Spinal cord (tissue), 9 donors: ENCODE measurements at regions not wholly inside any gene's neighbourhood (a gene's known extent, or its start where the extent isn't known, plus 50 kb on each side); places are given as distances from the start of the nearest gene placed in this dataset.

Experiments
- DNase-seq, 6 donors: peaks; one replicate each; pipeline versions ENCODE4 v3.0.0 to v3.0.0-alpha.2; 2013 to 2015; ENCODE audit warnings: low spot score in 6 of 6, low read depth in 4 of 6
- H3K27ac ChIP-seq: one replicate; pipeline ENCODE4 v1.5.1; 2013; ENCODE audit warnings: low read depth, low read length, control low read depth
- H3K27me3 ChIP-seq: one replicate; pipeline ENCODE4 v1.6.1; 2013; ENCODE audit warnings: low read length; ENCODE audit not compliant: control insufficient read depth, insufficient read depth
- H3K36me3 ChIP-seq: one replicate; pipeline ENCODE4 v1.6.1; 2013; ENCODE audit warnings: low read length; ENCODE audit not compliant: control insufficient read depth, insufficient read depth
- H3K4me1 ChIP-seq: one replicate; pipeline ENCODE4 v1.6.1; 2013; ENCODE audit warnings: low read length; ENCODE audit not compliant: control insufficient read depth, insufficient read depth
- H3K4me3 ChIP-seq: one replicate; pipeline ENCODE4 v1.5.1; 2013; ENCODE audit warnings: low read depth, low read length, control low read depth
- H3K9me3 ChIP-seq: one replicate; pipeline ENCODE4 v1.6.1; 2013; ENCODE audit warnings: low read length; ENCODE audit not compliant: control insufficient read depth, insufficient read depth
- WGBS: methylation state at CpG from one replicate; pipeline ENCODE4 v1.1.5; 2013; ENCODE audit warnings: missing lambda C conversion rate; ENCODE audit not compliant: insufficient coverage; 5-methylcytosine and 5-hydroxymethylcytosine counted together
- donor health status: healthy.

- Histone ChIP-seq H3K4me3 (no peak overlapping the region), H3K27ac (no peak overlapping the region), H3K9me3 (no peaks in the 10 kb centered on the region), H3K27me3 (no peaks in the 10 kb centered on the region), H3K36me3 (no peaks in the 10 kb centered on the region), H3K4me1 (no peaks in the 10 kb centered on the region)
- WGBS, result 63% methylated on average over 2 of the region's 7 CpGs
- no peak for DNase-seq
Measured at GRCh38 chr16:73558219-73558618, 510.3 kb upstream of the ZFHX3 start.

GRCh38 chr16:73553941-73554660 is 506.2 kb upstream of the ZFHX3 start:
- DNase-seq, result peak in 1 of 6 donors; percentile 93
- Histone ChIP-seq H3K4me1 (no peaks in the 10 kb centered on the region), H3K4me3 (no peak overlapping the region), H3K9me3 (no peaks in the 10 kb centered on the region), H3K36me3 (no peaks in the 10 kb centered on the region), H3K27ac (no peak overlapping the region), H3K27me3 (peaks cover 13% of the 10 kb centered on the region)
- 82% methylated on average over 3 of the region's 10 CpGs for WGBS

- 52% methylated on average over 13 of the region's 19 CpGs for WGBS
- DNase-seq, result no peak
- H3K9me3 ChIP-seq, result no peaks in the 10 kb centered on the region
- H3K4me1 ChIP-seq, result no peaks in the 10 kb centered on the region
- no peaks in the 10 kb centered on the region for H3K36me3 ChIP-seq
- H3K27ac ChIP-seq, result no peak overlapping the region
- H3K4me3 ChIP-seq, result no peak overlapping the region
- H3K27me3 ChIP-seq, result peaks cover 47% of the 10 kb centered on the region
Measured at GRCh38 chr16:73549984-73550631, 502.2 kb upstream of the ZFHX3 start.

- Histone ChIP-seq H3K27me3 (peaks cover 68% of the 10 kb centered on the region), H3K4me1 (peaks cover 6% of the 10 kb centered on the region), H3K4me3 (no peak overlapping the region), H3K36me3 (no peaks in the 10 kb centered on the region), H3K9me3 (no peaks in the 10 kb centered on the region), H3K27ac (peak overlapping the region; percentile 33)
- 51% methylated on average over 4 of the region's 9 CpGs for WGBS
- DNase-seq, result peak in 2 of 6 donors; percentile 49 to 62
Measured at GRCh38 chr16:73547552-73548403, 499.9 kb upstream of the ZFHX3 start.

GRCh38 chr16:73546341-73546845 is 498.5 kb upstream of the ZFHX3 start:
- Histone ChIP-seq H3K4me1 (peaks cover 6% of the 10 kb centered on the region), H3K9me3 (no peaks in the 10 kb centered on the region), H3K4me3 (no peak overlapping the region), H3K36me3 (no peaks in the 10 kb centered on the region), H3K27ac (no peak overlapping the region), H3K27me3 (peaks cover 69% of the 10 kb centered on the region)
- WGBS, result 5% methylated on average over 8 of the region's 11 CpGs
- peak in 2 of 6 donors; percentile 57 to 81 for DNase-seq

GRCh38 chr16:73545755-73546154 is 497.8 kb upstream of the ZFHX3 start:
- no peak overlapping the region for H3K27ac ChIP-seq
- H3K9me3 ChIP-seq, result no peaks in the 10 kb centered on the region
- no peaks in the 10 kb centered on the region for H3K36me3 ChIP-seq
- H3K27me3 ChIP-seq, result peaks cover 71% of the 10 kb centered on the region
- WGBS, result 8% methylated on average over 2 of the region's 5 CpGs
- no peak overlapping the region for H3K4me3 ChIP-seq
- peak in 2 of 6 donors; percentile 53 to 79 for DNase-seq
- H3K4me1 ChIP-seq, result peaks cover 6% of the 10 kb centered on the region

- no peak overlapping the region for H3K27ac ChIP-seq
- peaks cover 6% of the 10 kb centered on the region for H3K4me1 ChIP-seq
- H3K27me3 ChIP-seq, result peaks cover 70% of the 10 kb centered on the region
- no peak overlapping the region for H3K4me3 ChIP-seq
- peak in 2 of 6 donors; percentile 28 to 77 for DNase-seq
- H3K9me3 ChIP-seq, result no peaks in the 10 kb centered on the region
- H3K36me3 ChIP-seq, result no peaks in the 10 kb centered on the region
- WGBS, result no CpG with 5 or more reads among the region's 8 CpGs
Measured at GRCh38 chr16:73545290-73545689, 497.4 kb upstream of the ZFHX3 start.

GRCh38 chr16:73544826-73545225 is 496.9 kb upstream of the ZFHX3 start:
- Histone ChIP-seq H3K4me3 (no peak overlapping the region), H3K27me3 (peaks cover 65% of the 10 kb centered on the region), H3K9me3 (no peaks in the 10 kb centered on the region)

GRCh38 chr16:73543970-73544599 is 496.2 kb upstream of the ZFHX3 start:
- Histone ChIP-seq H3K9me3 (no peaks in the 10 kb centered on the region), H3K4me3 (no peak overlapping the region), H3K27me3 (peaks cover 61% of the 10 kb centered on the region), H3K27ac (no peak overlapping the region), H3K4me1 (peaks cover 6% of the 10 kb centered on the region), H3K36me3 (no peaks in the 10 kb centered on the region)
- 12% methylated on average over 13 of the region's 20 CpGs for WGBS
- peak in 2 of 6 donors; percentile 42 to 78 for DNase-seq

More at GRCh38 chr16:73544826-73545225, 496.9 kb upstream of the ZFHX3 start:
- H3K27ac ChIP-seq, result no peak overlapping the region
- peaks cover 6% of the 10 kb centered on the region for H3K4me1 ChIP-seq
- peak in 2 of 6 donors; percentile 33 to 68 for DNase-seq
- WGBS, result 27% methylated on average over 6 of the region's 8 CpGs
- H3K36me3 ChIP-seq, result no peaks in the 10 kb centered on the region
